NCI-H1436 (cell line): ENCODE measurements at regions not wholly inside any gene's neighbourhood (a gene's known extent, or its start where the extent isn't known, plus 50 kb on each side); places are given as distances from the start of the nearest gene placed in this dataset.

Experiments used
- DNase-seq: peaks from one replicate; lab custom pipeline; 2025; lab: John Stamatoyannopoulos, UW

DNA sequence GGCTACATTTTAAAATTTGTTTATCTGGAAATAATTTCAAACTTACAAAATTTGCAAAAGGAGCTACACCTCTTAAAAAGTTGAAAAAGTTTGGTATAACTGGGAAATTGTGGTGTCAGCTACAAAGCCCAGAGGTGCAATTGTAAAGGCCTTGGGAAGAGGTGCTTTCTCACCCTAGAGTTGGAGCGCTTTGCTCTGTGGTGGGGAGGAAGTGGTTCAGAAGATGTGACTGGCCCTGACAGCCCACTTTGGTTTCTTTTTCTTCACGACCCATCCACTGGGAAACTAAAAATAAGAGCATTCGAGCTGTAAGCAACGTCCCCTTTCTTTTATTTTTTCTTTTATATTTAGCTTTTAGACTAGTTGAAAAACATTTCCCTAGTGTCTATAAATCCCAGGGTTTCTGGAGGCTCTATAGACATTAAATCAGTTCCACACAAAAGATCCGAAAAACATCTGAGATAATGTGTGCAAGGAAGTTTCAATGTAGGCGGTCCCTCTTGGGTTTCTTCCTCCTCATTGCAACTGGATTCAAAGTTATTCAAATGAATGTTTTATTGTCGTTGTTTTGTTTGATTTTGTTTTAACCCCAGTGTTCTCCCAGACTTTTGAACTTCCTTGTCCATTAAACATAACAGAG, 397.8 kb downstream of the KIF16B start:
- DNase-seq: no peak

DNA sequence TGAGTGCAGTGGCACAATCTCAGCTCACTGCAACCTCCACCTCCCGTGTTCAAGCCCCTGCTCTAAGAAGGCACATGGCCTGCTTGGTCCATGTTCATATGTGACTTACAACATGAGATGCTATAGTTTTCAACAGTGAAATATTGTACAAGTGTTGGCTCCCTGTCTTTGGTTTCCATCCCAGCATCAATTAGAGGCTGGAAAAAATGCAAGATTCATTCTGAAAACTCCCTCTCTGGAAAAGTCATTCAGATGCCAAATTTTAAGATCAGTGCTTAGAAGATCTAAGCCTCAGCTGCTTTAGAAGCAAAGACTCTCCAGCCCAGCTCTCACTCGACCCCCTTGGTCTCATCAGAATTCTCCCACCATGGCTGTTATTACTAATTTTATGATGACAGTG, 398.9 kb downstream of the KIF16B start:
- DNase-seq: no peak

DNA sequence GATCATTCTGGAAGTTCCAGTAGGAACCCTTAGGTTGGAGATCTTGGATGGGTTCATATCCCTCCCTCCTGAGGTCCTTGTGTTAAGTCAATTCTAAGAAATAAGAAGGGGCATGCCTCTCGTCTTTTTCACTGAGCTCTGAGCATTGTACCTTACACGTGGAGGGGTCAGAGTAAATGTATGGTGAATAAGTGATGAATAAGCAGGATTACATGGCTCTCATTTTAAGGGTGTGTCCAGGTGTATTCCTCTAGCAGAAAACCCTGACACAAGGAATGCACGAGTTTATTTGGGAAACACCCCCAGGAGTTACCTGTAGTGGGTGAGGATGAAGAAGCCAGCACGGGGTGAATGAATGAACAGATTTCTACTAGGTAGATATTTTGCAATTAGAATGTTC, 400.2 kb downstream of the KIF16B start:
- DNase-seq: no peak

DNA sequence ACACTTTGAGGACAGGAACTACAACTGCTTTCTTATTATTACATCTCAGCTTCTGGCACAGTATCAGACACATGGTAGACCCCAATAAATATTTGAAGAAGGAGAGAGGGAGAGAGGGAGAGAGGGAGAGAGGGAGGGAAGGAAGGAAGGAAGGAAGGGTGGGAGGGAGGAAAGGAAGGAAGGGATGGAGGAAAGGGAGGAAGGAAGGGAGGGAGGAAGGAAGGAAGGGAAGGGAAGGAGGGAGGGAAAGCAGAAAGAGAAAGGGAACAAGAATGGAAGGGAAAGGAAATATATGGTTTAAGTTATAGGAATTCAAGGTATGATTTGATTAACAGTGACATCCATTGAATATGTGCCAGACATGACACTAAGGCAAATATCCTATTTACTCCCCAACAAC, 402.1 kb downstream of the KIF16B start:
- DNase-seq: no peak

DNA sequence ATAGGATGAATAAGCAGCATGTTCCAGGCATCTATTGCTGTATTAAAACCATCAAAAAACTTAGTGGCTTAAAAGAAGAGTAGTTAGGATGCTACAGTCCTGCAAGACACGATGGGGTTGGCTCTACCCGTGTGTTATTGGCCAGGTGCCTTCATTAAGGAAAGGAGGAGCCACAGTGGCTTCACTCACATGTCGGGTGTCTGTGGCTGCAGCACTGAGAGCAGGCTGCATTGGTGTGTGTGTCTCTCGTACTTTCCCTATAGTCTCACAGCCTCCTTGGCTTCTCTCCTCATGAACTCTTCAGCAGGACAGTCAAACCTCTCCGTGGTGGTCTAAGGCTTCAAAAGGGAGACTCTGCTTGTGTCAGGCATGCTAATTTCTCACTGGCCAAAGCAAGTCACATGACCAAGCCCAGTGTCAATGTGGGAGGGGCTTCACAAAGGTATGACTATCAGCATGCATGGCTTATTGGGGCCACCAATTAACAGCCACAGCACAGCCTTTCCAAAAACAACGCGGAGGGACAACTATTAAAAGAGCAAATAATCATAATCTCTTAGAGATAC, 402.8 kb downstream of the KIF16B start:
- no peak for DNase-seq

DNA sequence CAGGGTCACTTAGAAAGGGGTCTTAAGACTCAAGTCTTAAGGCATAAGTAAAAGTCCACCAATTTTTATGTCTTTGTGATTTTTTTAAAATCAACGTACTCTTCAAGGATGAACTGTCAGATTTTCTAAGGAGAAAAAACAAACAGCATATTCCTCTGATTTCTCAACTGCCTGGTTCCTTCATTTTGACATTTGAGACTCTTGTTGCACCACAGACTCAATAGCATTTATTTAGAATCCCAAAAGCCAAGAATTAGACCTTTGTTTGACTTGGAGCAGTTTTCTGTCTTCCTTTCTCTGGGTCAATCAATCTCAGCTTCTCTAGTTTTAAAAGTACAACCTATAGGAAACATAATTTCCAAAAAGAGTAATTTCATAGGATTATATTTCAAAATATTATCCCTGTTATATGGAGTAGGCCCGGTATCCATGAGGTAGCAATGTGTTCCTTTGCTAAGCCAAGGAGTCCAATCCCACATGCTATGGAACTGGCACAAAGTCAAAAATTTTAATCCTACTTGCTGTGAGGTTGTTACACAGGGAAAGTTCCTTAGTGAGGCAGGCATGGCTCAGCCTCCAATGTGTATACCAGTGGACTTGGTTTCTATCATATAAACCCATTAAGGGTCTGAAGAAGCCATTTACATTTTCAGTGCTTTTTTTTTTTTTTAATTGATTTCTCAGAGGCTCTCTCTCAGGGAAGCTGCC, 405.7 kb downstream of the KIF16B start:
- no peak for DNase-seq

DNA sequence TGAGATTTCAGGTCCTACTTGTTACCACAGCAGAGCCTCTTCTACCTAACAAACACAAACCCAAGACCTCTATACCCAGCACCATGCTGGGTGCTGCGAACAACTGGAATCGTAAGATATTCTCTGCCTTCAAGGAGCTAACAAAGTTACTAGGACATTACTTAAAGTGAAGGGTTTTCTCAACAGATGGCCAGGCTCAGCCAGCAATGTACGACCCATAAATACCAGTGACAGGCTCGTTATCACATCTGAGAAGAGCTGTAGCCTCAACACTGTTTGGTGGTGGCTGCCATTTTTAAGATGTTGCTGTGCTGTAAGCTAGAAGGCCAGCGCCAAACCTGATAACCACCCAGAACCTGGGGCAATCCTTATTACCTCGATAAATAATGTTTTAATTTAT, 406.5 kb downstream of the KIF16B start:
- DNase-seq: no peak

DNA sequence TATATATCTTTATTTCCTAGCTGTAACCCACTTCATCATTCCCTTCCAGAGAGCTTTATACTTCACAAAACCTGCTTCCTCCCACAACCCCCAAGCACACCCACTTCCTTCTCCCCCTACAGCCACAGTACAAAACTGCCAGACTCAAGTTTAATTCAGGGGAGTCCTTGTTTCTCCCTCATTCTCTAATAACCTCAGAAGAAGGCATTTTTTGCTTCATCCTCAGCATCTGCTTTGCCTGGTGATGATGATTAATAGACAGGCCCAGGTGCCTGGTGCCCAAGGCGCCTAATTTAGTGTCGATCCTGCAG, 414.3 kb downstream of the KIF16B start:
- no peak for DNase-seq

DNA sequence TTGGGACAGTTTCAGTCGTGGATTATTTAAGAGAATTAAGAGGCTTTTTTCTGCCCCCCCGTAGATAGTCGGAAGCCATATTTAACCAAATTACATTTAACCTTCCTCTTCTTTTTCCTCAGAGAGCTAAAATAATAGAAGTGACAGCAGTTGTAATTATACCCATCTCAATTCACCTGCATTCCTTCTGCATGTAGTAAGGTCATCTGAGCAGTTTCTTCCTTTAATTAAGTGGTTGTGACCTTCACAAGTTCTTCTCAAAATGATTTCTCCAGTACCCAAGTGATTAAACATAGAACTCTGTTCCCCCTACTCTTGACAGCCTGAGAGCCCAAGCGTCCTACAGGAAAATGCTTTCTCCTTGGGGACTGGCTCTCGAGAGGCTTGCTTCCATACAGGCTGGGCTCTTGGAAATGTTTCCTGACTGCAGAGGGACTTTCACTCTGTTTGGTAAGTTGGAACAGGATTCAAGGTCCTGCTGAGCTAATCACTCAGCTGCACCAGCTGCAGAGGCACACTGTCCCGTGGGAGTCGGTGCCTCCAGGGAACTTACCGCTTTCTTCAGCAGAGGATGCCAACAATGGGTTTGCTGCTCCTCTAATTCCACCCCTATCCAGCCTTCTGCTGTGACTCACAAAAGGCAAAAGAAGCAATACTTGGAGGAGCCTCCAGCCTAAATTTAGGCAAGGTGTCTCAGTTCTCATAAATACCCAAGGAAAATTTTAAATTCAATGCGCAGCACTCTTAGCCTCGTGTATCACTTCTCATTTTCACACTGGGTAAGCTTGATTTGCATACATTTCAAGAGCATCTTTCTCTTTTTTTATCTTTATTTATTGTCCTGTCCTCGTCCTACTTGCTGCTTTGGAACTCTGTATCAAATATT, 414.9 kb downstream of the KIF16B start:
- peak; percentile 51 for DNase-seq

DNA sequence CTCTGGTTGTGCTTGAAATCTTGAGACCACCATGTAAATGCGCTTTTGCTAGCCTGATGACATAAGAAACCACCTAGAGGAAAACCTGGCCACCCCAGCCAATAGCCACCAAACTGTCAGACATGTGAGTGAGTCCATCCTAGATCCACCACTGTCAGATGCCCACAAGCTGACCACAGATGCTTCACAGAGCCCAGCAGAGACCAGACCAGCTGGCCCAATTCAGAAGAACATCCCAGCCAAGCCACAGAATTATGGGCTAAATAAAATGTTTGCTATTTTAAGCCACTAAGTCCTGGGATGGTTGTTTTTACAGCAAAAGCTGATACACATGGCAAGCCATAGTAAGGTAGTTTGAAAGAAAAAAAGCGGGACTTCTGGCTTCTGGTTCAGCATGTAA, 425.3 kb downstream of the KIF16B start:
- DNase-seq: no peak

DNA sequence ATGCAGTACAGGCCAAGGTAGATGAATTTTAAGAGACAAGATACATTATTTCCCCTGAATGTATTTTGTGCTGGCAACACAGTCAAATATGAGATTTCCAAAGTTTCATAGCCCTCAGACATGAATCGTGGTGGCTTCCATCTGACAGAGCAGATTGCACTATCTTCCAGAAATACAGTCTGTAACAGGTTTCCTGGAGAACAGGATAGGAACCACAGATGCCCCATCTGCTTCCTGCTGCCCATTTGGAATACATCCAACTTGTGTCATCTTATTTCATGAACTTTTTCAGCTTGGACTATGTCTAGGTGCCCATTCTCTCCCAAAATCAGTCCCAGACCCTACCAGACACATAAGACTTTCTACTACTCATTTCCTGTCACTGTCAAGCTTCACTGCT, 426.0 kb downstream of the KIF16B start:
- no peak for DNase-seq

DNA sequence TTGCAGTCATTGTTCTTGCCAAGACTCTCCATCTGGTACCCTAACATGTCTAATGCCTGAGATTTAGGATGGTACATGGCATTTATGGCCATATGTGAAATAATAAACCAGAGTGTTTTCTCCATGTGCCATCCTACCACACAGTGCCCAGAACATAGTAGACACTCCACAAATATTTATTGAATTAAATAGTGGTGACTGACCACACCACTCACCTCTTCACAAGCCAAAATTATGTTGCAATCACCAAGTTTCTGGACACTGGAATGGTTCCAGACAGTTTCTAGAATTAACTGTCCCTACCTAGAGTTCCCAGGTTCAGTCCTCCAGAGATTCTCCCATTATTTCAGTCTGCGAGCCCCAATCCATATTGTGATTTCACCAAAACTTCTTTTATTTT, 427.3 kb downstream of the KIF16B start:
- no peak for DNase-seq

DNA sequence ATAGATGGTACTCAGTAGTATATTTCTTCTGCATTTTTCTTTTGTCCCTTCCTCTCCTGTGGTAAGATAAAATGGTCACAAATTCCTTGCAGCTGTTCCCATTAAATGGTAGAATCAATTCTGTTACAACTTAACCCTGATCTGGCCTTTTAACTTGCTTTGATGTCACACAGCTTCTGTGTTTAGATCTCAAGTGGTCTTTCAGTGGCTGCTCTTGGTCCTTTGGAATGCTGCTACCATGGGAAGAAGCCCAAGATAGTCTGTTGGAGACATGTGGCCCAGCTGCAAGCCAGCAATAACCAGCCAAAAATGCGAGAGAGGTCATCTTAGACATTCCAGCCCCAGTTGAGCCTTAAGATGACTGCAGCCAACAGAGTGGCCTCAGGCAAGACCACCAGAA, 429.7 kb downstream of the KIF16B start:
- DNase-seq: no peak

DNA sequence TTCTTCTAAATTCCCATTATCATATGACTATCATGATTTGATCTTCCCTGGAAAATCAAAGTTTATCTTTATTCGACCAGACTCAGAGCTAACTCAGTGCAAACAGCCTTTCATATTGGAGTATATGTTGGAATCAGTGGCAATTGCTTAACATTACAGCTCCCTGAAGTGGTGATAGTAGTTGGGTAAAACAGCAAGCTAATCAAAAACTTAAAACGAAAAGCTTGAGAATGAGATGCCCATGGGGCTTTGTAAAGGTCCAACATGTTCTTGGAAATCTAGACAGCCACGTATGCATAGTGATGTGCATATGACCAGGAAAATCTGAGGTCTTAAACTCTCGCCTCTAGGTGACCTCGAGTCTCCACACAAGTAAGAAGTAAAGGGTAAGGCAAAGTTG, 437.6 kb downstream of the KIF16B start:
- no peak for DNase-seq

DNA sequence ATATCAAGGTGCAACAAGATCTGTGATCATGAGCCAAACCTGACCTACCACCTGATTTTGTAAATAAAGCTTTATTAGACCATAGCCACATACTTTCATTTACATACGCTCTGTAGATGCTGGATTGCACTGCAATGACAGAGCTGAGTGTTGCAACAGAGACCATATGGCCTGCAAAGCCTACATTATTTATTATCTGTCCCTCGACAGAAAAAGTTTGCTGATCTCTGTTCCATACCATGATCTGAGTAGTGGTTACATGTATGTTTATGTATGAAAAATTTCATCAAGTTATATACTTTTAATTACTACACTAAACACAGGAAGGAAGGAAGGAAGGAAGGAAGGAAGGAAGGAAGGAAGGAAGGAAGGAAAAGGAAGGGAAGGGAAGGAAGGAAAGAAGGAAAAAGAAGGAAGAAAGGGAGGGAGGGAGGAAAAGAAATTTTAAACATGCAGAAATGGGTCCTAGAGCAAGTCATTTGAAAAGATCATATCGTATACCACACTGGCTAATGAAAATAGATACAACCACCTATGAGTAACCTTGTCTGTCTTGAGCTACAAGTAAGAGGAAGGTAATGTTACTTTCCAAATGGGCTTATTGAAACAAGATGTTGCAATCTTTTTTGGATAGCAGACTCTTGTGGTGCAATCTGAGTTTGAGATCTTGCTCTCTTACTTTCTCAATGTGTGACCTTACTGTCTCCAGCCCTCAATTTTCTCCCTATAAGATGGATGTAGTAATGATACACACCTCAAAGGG, 441.0 kb downstream of the KIF16B start:
- DNase-seq: no peak

DNA sequence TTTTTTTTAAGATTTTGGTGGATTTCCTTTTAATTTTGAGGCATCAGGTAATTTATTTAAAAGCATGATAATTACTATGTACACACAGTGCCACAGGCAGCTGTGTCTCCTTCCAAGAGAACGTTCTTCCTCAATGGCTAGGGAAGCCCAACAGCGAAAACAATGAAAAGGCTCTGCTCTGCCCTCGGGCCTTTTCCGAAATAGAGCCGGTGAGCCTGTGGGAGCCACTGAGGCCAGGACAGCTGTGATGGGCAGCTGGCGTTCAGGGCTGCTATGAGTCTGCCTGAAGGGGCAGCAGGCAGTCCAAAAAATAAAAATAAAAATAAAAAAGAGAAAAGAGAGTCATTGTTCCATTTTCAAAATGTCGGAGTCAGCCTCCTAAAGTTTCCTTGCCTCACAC, 443.8 kb downstream of the KIF16B start:
- peak; percentile 18 for DNase-seq

DNA sequence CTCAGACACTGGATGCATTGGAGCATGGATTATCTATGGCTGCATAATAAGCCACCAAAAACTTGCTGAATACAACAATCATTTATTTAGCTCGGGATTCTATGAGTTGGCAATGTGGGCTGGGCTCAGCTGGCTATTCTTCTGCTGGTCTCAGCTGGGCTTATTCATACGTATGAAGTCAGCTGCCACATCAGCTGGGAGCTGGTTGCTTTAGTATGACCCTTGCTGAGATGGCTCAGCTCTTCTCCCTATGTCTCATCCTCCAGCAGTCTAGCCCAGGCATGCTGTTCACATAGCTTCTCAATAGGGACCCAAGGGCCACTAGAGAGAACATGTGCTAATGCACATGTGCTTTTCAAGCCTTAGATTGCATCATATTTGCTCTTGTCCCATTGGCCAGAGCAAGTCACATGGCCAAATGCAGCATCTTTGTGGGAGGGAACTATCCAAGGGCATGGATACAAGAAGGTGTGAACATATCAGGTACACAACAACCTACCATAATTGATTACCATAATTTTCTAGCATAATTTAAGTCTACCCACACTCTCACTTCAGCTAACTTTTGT, 444.6 kb downstream of the KIF16B start:
- no peak for DNase-seq

DNA sequence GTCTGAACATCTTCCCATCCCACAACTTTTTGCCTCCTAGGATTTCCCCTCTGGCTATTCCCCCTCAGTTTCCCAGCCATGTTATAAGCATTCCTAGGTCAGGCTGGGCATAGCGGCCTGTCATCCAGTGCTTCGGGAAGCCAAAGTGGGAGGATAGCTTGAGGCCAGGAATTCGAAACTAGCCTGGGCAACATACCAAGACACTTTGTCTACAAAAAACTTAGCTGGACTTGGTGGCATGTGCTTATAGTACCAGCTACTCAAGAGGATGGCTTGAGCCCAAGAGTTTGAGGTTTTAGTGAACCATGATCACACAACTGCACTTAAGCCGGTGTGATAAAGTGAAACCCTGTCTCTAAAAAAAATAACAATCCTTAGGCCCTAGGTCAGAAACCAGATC, 447.4 kb downstream of the KIF16B start:
- DNase-seq: no peak

DNA sequence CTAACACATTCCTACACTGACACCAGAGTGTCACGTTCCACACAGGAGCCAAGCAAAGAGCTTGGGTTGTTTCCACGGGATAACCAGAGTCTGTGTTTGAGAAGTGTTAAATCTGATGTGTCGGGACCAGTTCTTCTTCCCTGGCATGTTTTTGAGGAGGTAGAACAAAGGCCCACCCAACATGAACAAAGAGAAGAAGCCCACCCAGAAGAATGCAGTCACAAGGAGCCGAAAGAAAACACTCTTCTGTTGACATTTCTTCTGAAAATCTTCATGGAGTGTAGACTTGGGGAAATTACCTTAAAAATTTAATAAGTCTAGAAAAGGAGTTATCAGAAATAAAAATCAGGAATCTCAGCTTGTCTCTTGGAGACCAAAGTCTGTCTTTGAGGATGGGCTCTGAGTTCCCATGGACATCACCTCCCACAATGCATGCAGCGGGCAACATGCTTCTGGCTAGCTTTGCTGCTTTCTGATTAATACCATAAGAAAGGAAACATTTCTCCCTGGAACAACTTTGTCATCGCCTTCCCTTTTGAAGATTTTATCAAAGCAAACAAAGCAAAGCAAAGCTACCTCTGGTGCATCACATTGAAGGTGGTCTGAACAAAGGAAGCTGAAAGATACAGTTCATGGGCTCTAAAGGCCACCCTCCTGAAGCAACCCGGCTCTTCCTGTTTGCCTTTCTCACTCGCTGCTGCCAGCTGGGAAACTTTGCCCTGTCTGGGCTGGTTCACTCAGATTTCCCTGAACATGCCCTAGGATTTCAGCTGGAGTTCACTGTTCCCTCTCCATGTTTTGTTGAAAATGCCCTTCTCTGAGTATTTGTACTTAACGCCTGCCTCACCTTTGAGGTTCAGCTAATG, 448.1 kb downstream of the KIF16B start:
- no peak for DNase-seq

DNA sequence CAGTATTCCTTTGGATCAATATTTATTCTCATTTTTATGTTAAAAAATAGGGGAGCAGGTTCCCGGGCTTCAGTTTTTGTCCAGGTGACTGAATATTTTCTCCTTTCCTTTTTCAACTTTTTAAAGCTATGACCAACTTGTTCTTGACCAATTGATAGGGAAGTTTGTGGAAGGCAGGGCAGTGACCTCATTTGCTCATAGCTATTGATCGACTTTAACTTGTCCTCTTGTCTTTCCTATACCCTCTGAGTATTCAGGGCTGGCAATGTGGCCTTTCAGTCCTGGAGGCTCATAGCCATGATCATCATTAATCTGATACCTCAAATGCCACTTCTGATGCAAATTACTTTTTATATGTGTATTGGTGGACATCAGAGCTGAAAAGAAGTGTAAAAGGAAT, 448.8 kb downstream of the KIF16B start:
- no peak for DNase-seq

DNA sequence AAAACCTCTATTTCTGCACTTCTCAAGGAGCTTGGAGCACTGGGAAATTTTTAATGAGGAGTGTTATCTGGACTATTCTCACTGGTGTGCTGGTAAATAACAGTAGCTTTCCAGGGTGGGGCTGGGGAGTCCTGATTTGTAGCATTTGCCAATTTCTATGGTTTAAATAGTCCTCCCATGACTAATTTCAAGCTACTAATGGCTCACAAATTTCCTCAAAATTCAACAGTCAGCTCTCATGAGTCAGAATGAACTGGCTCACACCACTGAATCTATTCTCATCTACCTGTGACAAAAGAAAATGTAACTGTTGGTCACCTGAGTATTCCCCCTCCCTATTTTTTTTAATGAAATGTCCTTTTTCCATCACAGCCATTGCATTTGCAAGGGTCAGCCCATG, 449.6 kb downstream of the KIF16B start:
- no peak for DNase-seq
